B cell (primary cell): ENCODE measurements at regions not wholly inside any gene's neighbourhood (a gene's known extent, or its start where the extent isn't known, plus 50 kb on each side); places are given as distances from the start of the nearest gene placed in this dataset.
A peak's percentile ranks its signal among the peaks of the same experiment; 100 is the strongest.

Source experiments
- ATAC-seq: fragments of 200-7000 bp; cut with Tn5 transposase; one replicate; pipeline ENCODE4 v1.10.0; 2021; ENCODE audit warnings: low read depth, mild to moderate bottlenecking, moderate number of reproducible peaks, moderate library complexity
- CTCF ChIA-PET: fragments of 350-600 bp; sonication (Branson Sonifier 250); formaldehyde crosslinking; loops from one replicate; lab custom pipeline; 2021; ENCODE audit warnings: antibody characterized with exemption, inconsistent platforms; lab: Charles Lee
- POLR2A ChIA-PET: fragments of 350-600 bp; sonication (Branson Sonifier 250); formaldehyde crosslinking; loops from one replicate; lab custom pipeline; 2021; ENCODE audit warnings: antibody characterized with exemption; lab: Charles Lee
- DNase-seq: peaks from one replicate; pipeline ENCODE4 v3.0.0; 2013
- H2AFZ ChIP-seq: 2 replicates; pipeline ENCODE4 v1.6.1; 2012; ENCODE audit warnings: mild to moderate bottlenecking, low read depth, low read length; ENCODE audit not compliant: insufficient read depth, poor library complexity, severe bottlenecking
- H3K27ac ChIP-seq, 2 donors: 1 replicate in 1 of 2; 2 replicates in 1 of 2; pipeline ENCODE4 v1.5.1; 2012 to 2013; ENCODE audit warnings: low read length in 2 of 2, mild to moderate bottlenecking in 2 of 2, moderate library complexity in 1 of 2
- H3K27me3 ChIP-seq, 4 experiments: fragments of 200-600 bp in 1 of 4; sonication (generic) in 1 of 4; replicated peaks in 1 of 4; 1 replicate in 2 of 4; 2 replicates in 2 of 4; pipeline versions ENCODE4 v1.6.1 to v1.7.0; 2013 to 2016; ENCODE audit warnings: low read length in 3 of 4, mild to moderate bottlenecking in 2 of 4, mixed read lengths in 1 of 4, moderate library complexity in 1 of 4; ENCODE audit not compliant: insufficient read depth in 4 of 4, control insufficient read depth in 3 of 4; ENCODE audit errors: control extremely low read depth in 1 of 4
- H3K36me3 ChIP-seq, 2 experiments: replicated peaks in 1 of 2; 1 replicate in 1 of 2; 2 replicates in 1 of 2; pipeline versions ENCODE4 v1.6.1 to v1.7.1; 2013; ENCODE audit warnings: low read length in 1 of 2; ENCODE audit not compliant: insufficient read depth in 2 of 2, control insufficient read depth in 1 of 2; ENCODE audit errors: control extremely low read depth in 1 of 2, extremely low read depth in 1 of 2
- H3K4me1 ChIP-seq, 2 donors: fragments of 200-600 bp in 1 of 2; sonication (generic) in 1 of 2; 1 replicate in 1 of 2; 2 replicates in 1 of 2; pipeline versions ENCODE4 v1.5.1 to v1.6.1; 2013 to 2017; ENCODE audit warnings: low read length in 2 of 2; ENCODE audit not compliant: control insufficient read depth in 2 of 2, insufficient read depth in 2 of 2
- H3K4me2 ChIP-seq: replicated peaks from 2 replicates; pipeline ENCODE3; 2012; ENCODE audit warnings: mild to moderate bottlenecking, low read depth, low read length; ENCODE audit not compliant: poor library complexity, severe bottlenecking
- H3K4me3 ChIP-seq, 5 experiments: fragments of 200-600 bp in 1 of 5; sonication (generic) in 1 of 5; 1 replicate in 3 of 5; 2 replicates in 2 of 5; pipeline versions ENCODE4 v1.5.1 to v1.7.0; 2011 to 2016; ENCODE audit warnings: low read length in 4 of 5, mild to moderate bottlenecking in 4 of 5, low read depth in 2 of 5, control low read depth in 1 of 5, moderate library complexity in 1 of 5; ENCODE audit not compliant: insufficient read depth in 1 of 5; ENCODE audit errors: control extremely low read depth in 1 of 5, extremely low read depth in 1 of 5
- H3K79me2 ChIP-seq: fragments of 200-600 bp; sonication (generic); one replicate; pipeline ENCODE4 v1.6.0; 2016; ENCODE audit warnings: low read length; ENCODE audit not compliant: control insufficient read depth, insufficient read depth
- H3K9ac ChIP-seq: fragments of 200-600 bp; sonication (generic); 2 replicates; pipeline ENCODE4 v1.6.1; 2017; ENCODE audit warnings: mild to moderate bottlenecking, low read length, moderate library complexity
- H3K9me3 ChIP-seq, 3 donors: one replicate each; pipeline versions ENCODE4 v1.6.1 to v1.7.1; 2013; ENCODE audit warnings: low read length in 2 of 3; ENCODE audit not compliant: control insufficient read depth in 2 of 3, insufficient read depth in 1 of 3; ENCODE audit errors: control extremely low read depth in 1 of 3
- H4K20me1 ChIP-seq: 2 replicates; pipeline ENCODE4 v1.6.0; 2012; ENCODE audit warnings: mild to moderate bottlenecking, low read length; ENCODE audit not compliant: insufficient read depth, control insufficient read depth, poor library complexity, severe bottlenecking
- H3K27ac Mint-ChIP-seq: one replicate; pipeline ENCODE4 v1.8.0; 2021; ENCODE audit warnings: mixed read lengths
- H3K27me3 Mint-ChIP-seq: one replicate; pipeline ENCODE4 v1.8.0; 2021; ENCODE audit warnings: mixed read lengths
- H3K4me1 Mint-ChIP-seq: one replicate; pipeline ENCODE4 v1.8.0; 2021; ENCODE audit warnings: mixed read lengths
- H3K4me3 Mint-ChIP-seq: one replicate; pipeline ENCODE4 v1.8.0; 2021; ENCODE audit warnings: mixed read lengths
- H3K9me3 Mint-ChIP-seq: one replicate; pipeline ENCODE4 v1.8.0; 2022; ENCODE audit warnings: mixed read lengths; ENCODE audit not compliant: insufficient read depth
- EZH2 ChIP-seq: IDR thresholded peaks from 2 replicates; pipeline ENCODE4 v1.6.1; 2012; ENCODE audit warnings: borderline replicate concordance, low read depth, mild to moderate bottlenecking, moderate library complexity, low read length; ENCODE audit not compliant: insufficient read depth, poor library complexity, severe bottlenecking
- WGBS: methylation state at CpG from one replicate; pipeline ENCODE4 v1.1.5; 2013; ENCODE audit warnings: missing lambda C conversion rate; ENCODE audit not compliant: insufficient coverage; 5-methylcytosine and 5-hydroxymethylcytosine counted together
- intact Hi-C: fragments of 100-400 bp; cut with micrococcal nuclease; formaldehyde crosslinking; loops from one replicate; pipeline ENCODE4 v1.10.0; 2022
- TF ChIP-seq, protein P1 (sequence below): fragments of 200-600 bp; IDR thresholded peaks from one replicate; pipeline ENCODE4 v1.8.0; 2022; ENCODE audit warnings: antibody characterized with exemption, mild to moderate bottlenecking

DNA sequence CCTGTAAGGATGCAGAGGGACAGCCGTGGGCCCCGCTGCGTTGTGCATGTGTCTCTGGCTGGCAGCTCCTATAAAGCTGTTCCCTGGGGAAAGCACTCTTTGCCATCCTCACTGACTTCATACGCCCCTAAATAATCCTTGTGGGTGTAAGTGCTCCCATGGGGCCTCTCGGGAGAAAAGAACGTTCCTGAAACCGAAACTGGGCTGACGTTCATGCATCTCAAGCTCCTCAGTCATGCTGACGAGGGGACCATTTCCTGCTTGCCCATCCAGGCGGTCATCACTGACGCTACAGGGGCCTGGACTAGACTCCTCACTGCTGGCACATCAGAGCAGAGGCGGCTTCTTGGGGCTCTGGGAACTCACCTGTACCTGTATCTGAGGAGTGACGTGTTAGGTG, 73.1 kb upstream of the USP24 start:
- peak overlapping the region; percentile 80 for H3K27ac Mint-ChIP-seq
- H2AFZ ChIP-seq = peak overlapping the region; percentile 29
- DNase-seq (peak; percentile 73), ATAC-seq (peak; percentile 79)
- peaks cover 8 to 16% of the 10 kb centered on the region in 2 donors for H3K4me1 ChIP-seq
- H3K4me3 ChIP-seq = peak overlapping the region in 4 of 5 experiments; percentile 27 to 50 (median 42)
- H3K9me3 ChIP-seq = no peaks in the 10 kb centered on the region
- ChIA-PET CTCF (interaction anchor here (0.7 to 7.6 kb wide), 12 partner anchors 11 to 1421 kb away, joined by 3 to 115 read pairs (median 4); no protein-coding TSS in a partner anchor), POLR2A (interaction anchor here (0.9 kb wide), 1 partner anchor 1296 kb away, joined by 3 read pairs; no protein-coding TSS in a partner anchor)
- H3K4me1 Mint-ChIP-seq = peaks cover 37% of the 10 kb centered on the region
- H3K79me2 ChIP-seq = no peaks in the 10 kb centered on the region
- no peak for TF ChIP-seq EZH2
- TF ChIP-seq, protein P1, sequence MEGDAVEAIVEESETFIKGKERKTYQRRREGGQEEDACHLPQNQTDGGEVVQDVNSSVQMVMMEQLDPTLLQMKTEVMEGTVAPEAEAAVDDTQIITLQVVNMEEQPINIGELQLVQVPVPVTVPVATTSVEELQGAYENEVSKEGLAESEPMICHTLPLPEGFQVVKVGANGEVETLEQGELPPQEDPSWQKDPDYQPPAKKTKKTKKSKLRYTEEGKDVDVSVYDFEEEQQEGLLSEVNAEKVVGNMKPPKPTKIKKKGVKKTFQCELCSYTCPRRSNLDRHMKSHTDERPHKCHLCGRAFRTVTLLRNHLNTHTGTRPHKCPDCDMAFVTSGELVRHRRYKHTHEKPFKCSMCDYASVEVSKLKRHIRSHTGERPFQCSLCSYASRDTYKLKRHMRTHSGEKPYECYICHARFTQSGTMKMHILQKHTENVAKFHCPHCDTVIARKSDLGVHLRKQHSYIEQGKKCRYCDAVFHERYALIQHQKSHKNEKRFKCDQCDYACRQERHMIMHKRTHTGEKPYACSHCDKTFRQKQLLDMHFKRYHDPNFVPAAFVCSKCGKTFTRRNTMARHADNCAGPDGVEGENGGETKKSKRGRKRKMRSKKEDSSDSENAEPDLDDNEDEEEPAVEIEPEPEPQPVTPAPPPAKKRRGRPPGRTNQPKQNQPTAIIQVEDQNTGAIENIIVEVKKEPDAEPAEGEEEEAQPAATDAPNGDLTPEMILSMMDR = no peak
- no peaks in the 10 kb centered on the region for H4K20me1 ChIP-seq
- peak overlapping the region; percentile 81 for H3K4me3 Mint-ChIP-seq
- no peaks in the 10 kb centered on the region for H3K9me3 Mint-ChIP-seq
- peaks cover 0 to 6% (median 2%) of the 10 kb centered on the region in 4 experiments for H3K27me3 ChIP-seq
- no peak overlapping the region for H3K27ac ChIP-seq
- WGBS = 37% methylated on average over 12 of the region's 13 CpGs
- no peaks in the 10 kb centered on the region for H3K36me3 ChIP-seq
- peaks cover 4% of the 10 kb centered on the region for H3K27me3 Mint-ChIP-seq
- H3K4me2 ChIP-seq = peak overlapping the region; percentile 67
- H3K9ac ChIP-seq = peak overlapping the region; percentile 49
- intact Hi-C loops = loop anchor here (5.0 to 10.0 kb wide), 3 partner anchors 1119 to 1527 kb away; partner anchors contain the start of gene FYB2

DNA sequence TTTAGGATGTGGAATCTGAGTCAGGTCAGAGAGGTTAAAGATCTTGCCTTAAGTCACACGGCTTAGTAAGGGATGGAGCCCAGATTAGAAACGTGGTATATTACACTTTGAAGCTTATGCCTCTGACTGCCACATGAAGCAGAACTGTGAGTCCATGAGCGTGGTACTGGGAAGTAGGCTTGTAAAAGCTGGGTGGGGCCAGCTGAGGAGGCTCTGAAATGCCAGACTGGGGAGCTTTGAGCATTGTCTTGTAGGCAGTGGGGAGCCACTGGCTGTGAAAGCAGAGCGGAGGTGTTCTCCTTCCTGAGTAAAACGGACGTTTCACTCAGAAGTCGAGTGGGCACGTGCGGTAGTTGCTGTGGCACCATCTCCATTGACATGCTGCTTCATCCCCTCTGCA, 72.6 kb upstream of the USP24 start:
- no peaks in the 10 kb centered on the region for H3K36me3 ChIP-seq
- 73% methylated on average over 9 of the region's 9 CpGs for WGBS
- peak overlapping the region; percentile 29 for H2AFZ ChIP-seq
- POLR2A ChIA-PET = interaction anchor here (0.9 kb wide), 1 partner anchor 1297 kb away, joined by 3 read pairs; no protein-coding TSS in a partner anchor
- Mint-ChIP-seq H3K27ac (peak overlapping the region; percentile 80), H3K4me1 (peaks cover 37% of the 10 kb centered on the region), H3K4me3 (peak overlapping the region; percentile 81), H3K9me3 (no peaks in the 10 kb centered on the region), H3K27me3 (peaks cover 4% of the 10 kb centered on the region)
- peaks cover 8 to 16% of the 10 kb centered on the region in 2 donors for H3K4me1 ChIP-seq
- H3K79me2 ChIP-seq = no peaks in the 10 kb centered on the region
- H3K9ac ChIP-seq = peak overlapping the region; percentile 49
- DNase-seq (peak; percentile 29), ATAC-seq (peak; percentile 42)
- intact Hi-C loops = loop anchor here (5.0 to 10.0 kb wide), 3 partner anchors 1120 to 1527 kb away; partner anchors contain the start of gene FYB2
- no peak for TF ChIP-seq EZH2
- TF ChIP-seq, protein P1 = no peak
- no peak overlapping the region for H3K27ac ChIP-seq
- CTCF ChIA-PET = interaction anchor here (1.3 to 7.6 kb wide), 9 partner anchors 50 to 1421 kb away, joined by 3 to 115 read pairs (median 7); no protein-coding TSS in a partner anchor
- H3K4me3 ChIP-seq = peak overlapping the region in 4 of 5 experiments; percentile 27 to 50 (median 42)
- H3K9me3 ChIP-seq = no peaks in the 10 kb centered on the region
- no peaks in the 10 kb centered on the region for H4K20me1 ChIP-seq
- peak overlapping the region; percentile 67 for H3K4me2 ChIP-seq
- peaks cover 0 to 5% (median 0%) of the 10 kb centered on the region in 4 experiments for H3K27me3 ChIP-seq
